Gastrocnemius medialis (tissue), 4 donors: ENCODE measurements at regions not wholly inside any gene's neighbourhood (a gene's known extent, or its start where the extent isn't known, plus 50 kb on each side); places are given as distances from the start of the nearest gene placed in this dataset.

Source experiments
- ATAC-seq, 2 donors: fragments of 150-250 bp; one replicate each; pipeline ENCODE4 v1.9.1; 2016
- DNase-seq, 2 donors: peaks; one replicate each; pipeline ENCODE4 v3.0.0-alpha.2; 2019
- H3K27ac ChIP-seq, 4 donors: fragments of 200-600 bp; sonication (generic); 1 replicate in 1 of 4; 2 replicates in 3 of 4; pipeline ENCODE4 v1.5.1; 2016 to 2018; ENCODE audit warnings: mild to moderate bottlenecking in 2 of 4, moderate library complexity in 1 of 4
- H3K27me3 ChIP-seq, 3 donors: fragments of 200-600 bp; sonication (generic) in 2 of 3; 1 replicate in 1 of 3; 2 replicates in 2 of 3; pipeline versions ENCODE4 v1.5.1 to v1.6.0; 2016 to 2019; ENCODE audit warnings: mild to moderate bottlenecking in 1 of 3, moderate library complexity in 1 of 3
- H3K36me3 ChIP-seq, 2 donors: fragments of 200-600 bp; sonication (generic) in 1 of 2; one replicate each; pipeline ENCODE4 v1.5.1; 2017 to 2018
- H3K4me1 ChIP-seq, 2 donors: fragments of 200-600 bp; sonication (generic) in 1 of 2; one replicate each; pipeline ENCODE4 v1.5.1; 2016 to 2017; ENCODE audit warnings: mild to moderate bottlenecking in 2 of 2
- H3K4me3 ChIP-seq, 4 donors: fragments of 200-600 bp; sonication (generic) in 3 of 4; 1 replicate in 1 of 4; 2 replicates in 3 of 4; pipeline ENCODE4 v1.5.1; 2016 to 2019; ENCODE audit warnings: mild to moderate bottlenecking in 2 of 4
- H3K9me3 ChIP-seq, 3 donors: fragments of 200-600 bp; sonication (generic) in 2 of 3; 1 replicate in 1 of 3; 2 replicates in 2 of 3; pipeline ENCODE4 v1.5.1; 2016 to 2019
- POLR2A ChIP-seq, 2 donors: fragments of 450-650 bp; IDR thresholded peaks; one replicate each; pipeline ENCODE4 v1.6.1; 2017; ENCODE audit warnings: antibody characterized with exemption in 2 of 2, mild to moderate bottlenecking in 2 of 2, moderate library complexity in 2 of 2
- in situ Hi-C, 4 donors: fragments of 200-750 bp; cut with MboI; loops; one replicate each; pipeline versions ENCODE4 v1.15.0 to v1.8.0; 2017; ENCODE audit warnings: low sequenced_read_pairs in 4 of 4
- intact Hi-C: fragments of 100-400 bp; cut with DNase I; formaldehyde crosslinking; loops from one replicate; pipeline ENCODE4 v1.15.1; 2023; ENCODE audit warnings: low total_unique reads
- TF ChIP-seq, protein P1 (sequence below), 5 experiments: fragments of 450-650 bp in 3 of 5; fragments of 200-600 bp in 2 of 5; sonication (generic) in 2 of 5; IDR thresholded peaks in 4 of 5; conservative IDR thresholded peaks in 1 of 5; 1 replicate in 4 of 5; 2 replicates in 1 of 5; pipeline ENCODE4 v1.5.1; 2016 to 2019; ENCODE audit warnings: antibody characterized with exemption in 5 of 5, mild to moderate bottlenecking in 3 of 5, moderate library complexity in 3 of 5

DNA sequence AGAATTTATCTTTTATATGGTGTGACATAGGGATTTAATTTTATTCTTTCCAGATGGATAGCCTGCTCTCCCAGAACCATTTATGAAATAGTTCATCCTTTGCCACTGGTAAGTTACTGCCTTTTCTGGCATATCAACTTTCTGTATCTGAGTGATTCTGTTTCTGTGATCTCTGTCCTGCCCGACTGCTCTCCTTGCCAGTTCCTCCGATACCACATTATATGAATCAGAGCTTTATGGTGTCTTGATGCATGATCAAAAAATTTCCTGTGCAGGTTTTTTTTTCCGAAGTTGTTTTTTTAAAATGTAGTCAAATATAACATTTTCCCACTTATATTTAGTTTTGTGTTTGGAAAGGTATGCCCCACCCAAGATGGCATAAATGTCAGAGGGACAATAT, 242.5 kb downstream of the CYP26B1 start:
- intact Hi-C loops: no loop called here
- DNase-seq: no peak
- Histone ChIP-seq H3K27ac (no peak overlapping the region), H3K9me3 (peaks cover 0 to 1% (median 0%) of the 10 kb centered on the region in 3 donors), H3K36me3 (no peaks in the 10 kb centered on the region), H3K4me1 (peaks cover 15 to 28% of the 10 kb centered on the region in 2 donors), H3K4me3 (no peak overlapping the region), H3K27me3 (no peaks in the 10 kb centered on the region)
- TF ChIP-seq POLR2A (IDR thresholded peaks at IDR 0.05): no peak
- TF ChIP-seq, protein P1, sequence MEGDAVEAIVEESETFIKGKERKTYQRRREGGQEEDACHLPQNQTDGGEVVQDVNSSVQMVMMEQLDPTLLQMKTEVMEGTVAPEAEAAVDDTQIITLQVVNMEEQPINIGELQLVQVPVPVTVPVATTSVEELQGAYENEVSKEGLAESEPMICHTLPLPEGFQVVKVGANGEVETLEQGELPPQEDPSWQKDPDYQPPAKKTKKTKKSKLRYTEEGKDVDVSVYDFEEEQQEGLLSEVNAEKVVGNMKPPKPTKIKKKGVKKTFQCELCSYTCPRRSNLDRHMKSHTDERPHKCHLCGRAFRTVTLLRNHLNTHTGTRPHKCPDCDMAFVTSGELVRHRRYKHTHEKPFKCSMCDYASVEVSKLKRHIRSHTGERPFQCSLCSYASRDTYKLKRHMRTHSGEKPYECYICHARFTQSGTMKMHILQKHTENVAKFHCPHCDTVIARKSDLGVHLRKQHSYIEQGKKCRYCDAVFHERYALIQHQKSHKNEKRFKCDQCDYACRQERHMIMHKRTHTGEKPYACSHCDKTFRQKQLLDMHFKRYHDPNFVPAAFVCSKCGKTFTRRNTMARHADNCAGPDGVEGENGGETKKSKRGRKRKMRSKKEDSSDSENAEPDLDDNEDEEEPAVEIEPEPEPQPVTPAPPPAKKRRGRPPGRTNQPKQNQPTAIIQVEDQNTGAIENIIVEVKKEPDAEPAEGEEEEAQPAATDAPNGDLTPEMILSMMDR (IDR thresholded peaks at IDR 0.05 in 4 of 5, conservative IDR thresholded peaks at IDR 0.05 in 1 of 5): no peak
- in situ Hi-C loops: loop anchor here in 2 of 4 donors (25.0 kb wide), 1 partner anchor 832 kb away; no protein-coding TSS in a partner anchor
- no peak for ATAC-seq

DNA sequence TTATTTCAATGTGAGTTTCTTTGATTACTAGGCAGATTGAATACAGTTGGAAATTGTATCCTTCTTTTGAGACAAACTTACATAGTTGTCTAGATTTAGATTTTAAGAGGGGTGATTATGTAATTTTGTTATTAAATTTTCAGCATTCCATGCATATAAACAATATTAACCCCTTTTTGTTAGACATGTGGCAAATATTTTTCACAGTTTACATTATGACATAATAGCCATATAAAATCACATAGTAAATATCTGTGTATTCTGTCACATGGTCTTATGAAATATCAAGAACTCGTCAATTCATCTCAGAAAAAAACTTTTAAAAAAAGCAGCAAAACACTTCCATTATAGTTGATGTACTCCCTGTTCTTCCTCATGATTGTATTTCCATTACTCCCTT, 243.8 kb downstream of the CYP26B1 start:
- Histone ChIP-seq H3K36me3 (no peaks in the 10 kb centered on the region), H3K4me3 (no peak overlapping the region), H3K27ac (no peak overlapping the region), H3K27me3 (no peaks in the 10 kb centered on the region), H3K4me1 (peaks cover 15 to 28% of the 10 kb centered on the region in 2 donors), H3K9me3 (no peaks in the 10 kb centered on the region)
- ATAC-seq (no peak), DNase-seq (no peak)
- in situ Hi-C loops (loop anchor here in 2 of 4 donors (25.0 kb wide), 1 partner anchor 833 kb away; no protein-coding TSS in a partner anchor), intact Hi-C loops (no loop called here)
- TF ChIP-seq, protein P1 (IDR thresholded peaks at IDR 0.05 in 4 of 5, conservative IDR thresholded peaks at IDR 0.05 in 1 of 5): no peak
- no peak for TF ChIP-seq POLR2A (IDR thresholded peaks at IDR 0.05)

- Histone ChIP-seq H3K27ac (no peak overlapping the region), H3K4me3 (no peak overlapping the region), H3K9me3 (no peaks in the 10 kb centered on the region), H3K27me3 (no peaks in the 10 kb centered on the region), H3K36me3 (no peaks in the 10 kb centered on the region), H3K4me1 (peaks cover under 1 to 12% of the 10 kb centered on the region in 2 donors)
- ATAC-seq: no peak
- no peak for TF ChIP-seq POLR2A (IDR thresholded peaks at IDR 0.05)
- TF ChIP-seq, protein P1 (IDR thresholded peaks at IDR 0.05 in 4 of 5, conservative IDR thresholded peaks at IDR 0.05 in 1 of 5): no peak
- DNase-seq: no peak
- in situ Hi-C loops (loop anchor here in 2 of 4 donors (25.0 kb wide), 1 partner anchor 836 kb away; no protein-coding TSS in a partner anchor), intact Hi-C loops (no loop called here)
Observed at GRCh38 chr2:71901466-71901865, 246.2 kb downstream of the CYP26B1 start.

DNA sequence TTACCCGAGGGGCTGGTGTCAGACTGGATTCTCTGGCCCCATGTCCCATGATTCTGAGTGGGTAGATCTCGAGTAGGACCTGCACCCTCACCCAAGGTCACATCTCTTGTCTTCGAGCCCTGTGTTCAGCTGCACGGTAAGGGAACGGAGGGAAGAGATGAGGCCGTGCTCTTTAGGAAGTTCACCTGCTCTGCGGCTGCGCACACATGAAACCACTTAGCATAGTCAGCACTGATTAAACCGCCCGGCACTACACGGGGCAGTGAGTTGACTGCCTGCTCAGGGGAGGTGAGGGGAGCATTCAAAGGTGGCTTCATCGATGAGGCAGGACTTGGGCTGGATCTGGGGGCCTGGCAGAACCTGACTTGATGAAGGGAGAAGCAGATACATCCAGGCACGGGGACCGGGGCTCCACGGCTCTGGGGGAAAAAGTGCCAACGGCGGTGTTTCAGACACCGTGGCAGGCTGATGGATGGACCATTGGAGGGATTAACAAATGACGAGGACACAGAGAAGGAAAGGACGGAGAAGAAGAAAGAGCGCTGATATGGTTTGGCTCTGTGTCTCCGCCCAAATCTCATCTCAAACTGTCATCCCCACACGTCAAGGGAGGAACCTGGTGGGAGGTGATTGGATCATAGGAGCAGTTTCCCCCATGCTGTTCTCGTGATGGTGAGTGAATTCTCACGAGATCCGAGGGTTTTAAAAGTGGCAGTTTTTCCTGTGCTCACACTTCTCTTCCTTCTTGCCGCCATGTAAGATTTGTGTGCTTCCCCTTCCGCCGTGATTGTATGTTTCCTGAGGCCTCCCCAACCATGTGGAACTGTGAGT, 248.6 kb downstream of the CYP26B1 start:
- ATAC-seq (no peak), DNase-seq (no peak)
- Histone ChIP-seq H3K27me3 (no peaks in the 10 kb centered on the region), H3K27ac (no peak overlapping the region), H3K4me1 (peaks cover 0 to 3% of the 10 kb centered on the region in 2 donors), H3K9me3 (no peaks in the 10 kb centered on the region), H3K36me3 (no peaks in the 10 kb centered on the region), H3K4me3 (no peak overlapping the region)
- TF ChIP-seq, protein P1 (IDR thresholded peaks at IDR 0.05 in 4 of 5, conservative IDR thresholded peaks at IDR 0.05 in 1 of 5): no peak
- TF ChIP-seq POLR2A (IDR thresholded peaks at IDR 0.05): no peak
- intact Hi-C loops: no loop called here
- in situ Hi-C loops: no loop called here
